GM21528 (cell line): ENCODE measurements at regions not wholly inside any gene's neighbourhood (a gene's known extent, or its start where the extent isn't known, plus 50 kb on each side); places are given as distances from the start of the nearest gene placed in this dataset.

Experiments used
- ATAC-seq: cut with Tn5 transposase; IDR thresholded peaks from one replicate; pipeline ENCODE4 v1.9.1; 2021; ENCODE audit warnings: mild to moderate bottlenecking, moderate library complexity; ENCODE audit not compliant: unreplicated experiment, low FRiP score

DNA sequence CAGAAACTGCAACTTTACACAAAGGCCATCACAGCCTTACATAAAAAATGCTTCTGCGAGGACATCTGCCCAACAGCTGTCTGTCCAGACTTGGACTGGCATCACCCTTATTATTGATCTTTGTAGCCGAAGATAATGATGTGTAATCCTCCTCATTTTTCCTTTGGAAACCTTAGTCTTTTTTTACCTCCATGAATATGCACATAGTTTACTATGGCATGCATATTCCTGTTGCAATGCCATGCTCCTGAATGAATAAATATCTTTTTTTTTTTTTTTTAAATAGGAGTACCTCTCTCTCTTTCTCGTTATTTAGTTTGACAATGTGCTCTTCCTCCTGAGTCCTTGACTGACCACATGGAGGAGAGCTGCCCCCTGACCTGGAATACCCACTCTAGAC is 409.6 kb upstream of the USP24 start:
- ATAC-seq = no peak

DNA sequence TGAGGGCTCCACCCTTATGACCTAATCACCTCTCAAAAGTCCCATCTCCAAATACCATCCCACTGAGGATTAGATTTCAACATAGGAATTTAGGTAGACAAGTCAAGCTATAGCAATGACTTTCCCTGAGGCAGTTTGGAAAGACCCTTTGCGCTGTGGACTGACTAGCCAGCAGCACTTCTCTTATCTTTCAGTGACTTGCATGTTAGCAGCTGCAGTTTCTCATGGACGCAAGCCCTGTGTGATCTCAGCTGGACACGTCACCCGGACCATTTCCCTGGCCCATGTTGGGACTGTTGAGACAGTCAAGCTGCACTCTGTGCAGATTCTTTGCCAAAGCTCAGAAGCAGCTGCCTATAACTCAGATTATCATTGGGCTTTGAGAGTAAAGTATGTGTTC is 408.1 kb upstream of the USP24 start:
- no peak for ATAC-seq

- ATAC-seq = no peak
Observed at GRCh38 chr1:55622074-55622473, 406.9 kb upstream of the USP24 start.

DNA sequence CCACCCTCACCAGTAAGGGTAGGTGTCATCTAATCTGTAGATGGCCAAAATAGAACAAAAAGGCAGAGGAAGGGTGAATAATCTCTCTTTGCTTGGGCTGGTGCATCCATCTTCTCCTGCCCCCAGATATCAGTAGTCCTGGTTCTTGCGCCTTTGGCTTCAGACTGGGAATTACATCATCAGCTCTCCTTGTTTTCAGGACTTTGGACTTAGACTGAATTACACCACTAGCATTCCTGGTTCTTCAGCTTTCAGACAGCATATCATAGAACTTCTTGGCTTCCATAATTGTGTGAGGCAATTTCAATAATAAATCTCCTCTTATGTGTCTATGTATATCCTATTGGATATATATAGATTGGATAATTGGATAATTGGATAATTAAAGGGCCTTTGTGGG is 403.0 kb upstream of the USP24 start:
- ATAC-seq = no peak

GRCh38 chr1:55617288-55617982 is 402.3 kb upstream of the USP24 start:
- ATAC-seq = no peak

GRCh38 chr1:55612988-55613387 is 397.8 kb upstream of the USP24 start:
- no peak for ATAC-seq

DNA sequence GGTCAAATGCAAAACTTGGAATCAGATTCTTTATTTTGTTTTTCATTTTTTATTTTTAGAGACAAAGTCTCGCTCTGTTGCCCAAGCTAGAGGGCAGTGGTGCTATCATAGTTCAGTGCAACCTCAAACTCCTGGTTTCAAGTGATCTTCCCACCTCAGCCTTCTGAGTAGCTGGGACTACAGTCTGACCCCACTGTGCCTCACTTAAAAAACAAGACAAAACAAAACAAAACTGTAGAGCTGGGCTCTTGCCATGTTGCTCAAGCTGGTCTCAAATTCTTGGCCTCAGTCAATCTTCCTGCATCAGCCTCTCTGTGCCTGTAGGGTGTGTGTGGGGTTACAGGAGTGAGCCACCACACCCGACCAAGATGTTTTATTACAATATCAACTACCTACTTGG is 396.0 kb upstream of the USP24 start:
- ATAC-seq = no peak

- no peak for ATAC-seq
Observed at GRCh38 chr1:55610203-55610602, 395.0 kb upstream of the USP24 start.

DNA sequence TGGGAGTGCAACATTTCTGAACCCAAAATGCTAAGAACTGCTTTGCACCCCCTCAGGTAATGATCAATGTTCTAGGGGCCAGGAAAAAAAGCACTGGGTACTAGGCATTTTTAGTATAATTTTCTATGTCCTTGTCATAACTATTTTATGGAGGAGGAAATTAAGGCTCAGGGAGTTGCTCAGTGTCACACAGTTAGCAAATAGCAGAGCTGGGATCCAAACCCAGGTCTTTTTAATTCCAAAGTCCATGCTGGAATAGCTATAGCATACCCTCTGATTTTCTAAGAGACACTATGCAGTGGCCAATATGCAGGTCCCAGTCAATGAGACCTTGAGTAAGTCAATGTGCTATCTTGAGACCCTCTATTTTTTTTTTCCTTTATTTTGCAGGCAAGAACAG is 394.5 kb upstream of the USP24 start:
- ATAC-seq = no peak

DNA sequence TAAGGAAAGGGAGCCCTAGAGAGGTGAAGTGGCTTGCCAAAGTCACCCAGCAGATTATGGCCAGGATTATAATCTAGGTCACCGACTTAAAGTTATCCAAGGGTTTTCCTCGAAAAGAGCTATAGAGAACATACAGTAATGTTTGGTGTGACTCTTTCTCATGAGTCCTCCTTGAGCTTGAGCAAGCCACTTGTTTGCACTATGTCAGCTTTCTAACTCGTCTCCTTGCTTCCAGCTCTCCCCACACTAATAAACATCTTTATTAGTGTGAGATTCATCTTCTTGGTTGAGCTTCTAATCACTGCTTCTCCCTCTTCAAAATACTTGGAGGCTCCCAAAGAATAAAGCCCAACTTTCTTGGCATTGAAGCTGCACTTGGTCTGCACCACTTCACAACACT is 390.0 kb upstream of the USP24 start:
- no peak for ATAC-seq

- no peak for ATAC-seq
Observed at GRCh38 chr1:55604749-55605148, 389.6 kb upstream of the USP24 start.

GRCh38 chr1:55604179-55604578 is 389.0 kb upstream of the USP24 start:
- ATAC-seq = no peak

- ATAC-seq = no peak
Observed at GRCh38 chr1:55600242-55600641, 385.1 kb upstream of the USP24 start.

GRCh38 chr1:55597910-55598309 is 382.7 kb upstream of the USP24 start:
- no peak for ATAC-seq

DNA sequence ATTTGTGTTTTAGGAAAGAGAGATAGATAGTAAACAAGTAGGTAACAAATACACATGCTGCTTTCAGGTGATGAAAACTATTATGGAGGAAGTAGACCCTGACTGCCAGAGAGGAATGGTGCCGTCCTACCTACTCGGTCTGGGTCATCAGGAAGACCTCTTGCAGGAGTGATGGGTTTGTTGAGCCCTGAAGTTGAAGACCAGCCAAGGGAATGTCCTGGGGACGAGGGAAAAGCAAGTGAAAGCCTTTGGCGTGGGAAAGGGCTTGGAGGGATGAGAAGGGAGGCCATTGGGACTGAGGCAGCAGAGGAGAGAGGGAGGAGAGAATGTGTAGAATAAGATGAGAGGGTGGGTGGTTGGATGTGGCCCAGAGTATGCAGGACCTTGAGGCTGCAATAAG is 379.5 kb upstream of the USP24 start:
- ATAC-seq = no peak

GRCh38 chr1:55593298-55593697 is 378.1 kb upstream of the USP24 start:
- ATAC-seq = no peak

- ATAC-seq = no peak
Observed at GRCh38 chr1:55592122-55592521, 377.0 kb upstream of the USP24 start.

DNA sequence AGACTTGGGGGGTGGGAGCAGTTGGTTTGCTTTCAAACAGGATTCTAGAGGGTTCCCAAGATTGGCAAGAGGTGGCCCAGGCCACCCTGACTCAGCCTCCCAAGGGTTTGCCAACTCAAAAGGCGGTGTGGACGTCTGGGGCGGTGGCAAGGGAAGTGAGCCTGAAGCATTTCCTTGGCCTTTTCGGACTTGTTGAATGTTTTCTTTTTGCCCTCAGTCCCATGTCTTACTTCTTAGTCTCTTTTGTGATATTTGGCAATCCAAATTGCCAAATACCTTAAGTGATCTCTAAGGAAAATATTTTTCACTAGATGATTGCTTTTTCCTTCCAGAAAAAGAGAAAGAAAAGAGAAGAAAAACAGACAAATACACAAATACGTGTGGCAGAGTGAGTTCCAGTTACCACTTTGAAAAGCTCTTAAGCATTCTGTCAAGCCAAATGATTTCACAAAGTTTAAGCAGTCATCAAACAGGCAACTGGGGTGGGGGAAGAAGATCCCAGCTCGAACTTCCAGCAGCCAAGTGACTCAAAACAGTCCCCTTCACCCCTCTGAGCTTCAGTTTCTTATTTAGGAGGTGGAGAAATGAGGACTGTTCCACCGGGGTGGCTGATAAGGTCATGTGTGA is 374.6 kb upstream of the USP24 start:
- no peak for ATAC-seq

GRCh38 chr1:55588309-55588708 is 373.1 kb upstream of the USP24 start:
- no peak for ATAC-seq

GRCh38 chr1:55586771-55587170 is 371.6 kb upstream of the USP24 start:
- no peak for ATAC-seq

GRCh38 chr1:55585402-55585792 is 370.2 kb upstream of the USP24 start:
- no peak for ATAC-seq

DNA sequence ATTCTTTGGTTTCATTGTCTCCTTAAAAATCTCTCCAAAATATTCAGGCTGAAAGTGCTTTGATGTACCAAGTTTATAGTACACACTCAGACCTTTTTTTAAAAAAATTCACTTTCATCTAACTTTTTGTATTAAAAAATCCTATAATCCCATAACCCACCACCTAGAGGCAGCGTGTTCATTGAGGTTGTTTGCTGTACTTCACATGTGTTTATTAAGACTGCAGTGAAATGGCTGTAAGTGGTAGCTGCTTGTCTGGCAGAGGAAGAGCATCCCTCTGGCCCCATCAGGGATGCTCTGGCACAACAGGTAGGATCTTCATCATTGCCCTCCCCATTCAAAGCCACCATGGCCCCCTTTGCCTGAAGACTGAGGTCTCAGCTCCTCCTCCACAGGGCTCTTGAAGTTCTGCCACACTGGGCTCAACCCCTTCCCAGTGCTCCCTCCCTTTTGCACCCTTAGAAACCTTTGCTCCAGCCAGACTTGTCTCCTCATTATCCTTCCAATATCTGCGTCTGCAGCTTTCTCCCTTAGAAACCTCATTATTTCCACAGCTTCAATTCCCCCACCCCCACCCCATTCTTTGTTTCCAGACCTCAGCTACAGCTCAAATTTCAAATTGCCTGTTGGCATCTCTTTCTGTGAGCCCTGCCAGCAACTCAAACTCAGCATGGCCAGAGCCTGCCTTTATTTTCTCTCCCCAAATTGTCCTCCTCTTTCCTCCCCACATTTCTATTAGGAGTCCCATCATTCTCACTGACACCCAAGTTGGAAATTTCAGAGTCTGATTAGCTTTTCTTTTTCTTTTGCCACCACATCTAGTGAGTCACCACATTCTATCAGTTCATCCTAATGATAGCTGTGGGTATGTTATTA is 369.6 kb upstream of the USP24 start:
- ATAC-seq = no peak
